Spleen (tissue), 11 donors: ENCODE measurements at regions not wholly inside any gene's neighbourhood (a gene's known extent, or its start where the extent isn't known, plus 50 kb on each side); places are given as distances from the start of the nearest gene placed in this dataset.
A peak's percentile ranks its signal among the peaks of the same experiment; 100 is the strongest.

Experiments used
- DNase-seq: peaks from one replicate; pipeline ENCODE4 v3.0.0-alpha.2; 2020
- H3K27ac ChIP-seq, 8 donors: fragments of 200-600 bp; sonication (generic) in 7 of 8; 1 replicate in 4 of 8; 2 replicates in 4 of 8; pipeline versions ENCODE4 v1.5.0 to v1.8.0; 2016 to 2021; ENCODE audit warnings: inconsistent platforms in 4 of 8, mild to moderate bottlenecking in 4 of 8, moderate library complexity in 1 of 8
- H3K27me3 ChIP-seq, 7 donors: fragments of 200-600 bp; sonication (generic) in 6 of 7; replicated peaks in 1 of 7; 1 replicate in 4 of 7; 2 replicates in 3 of 7; pipeline versions ENCODE4 v1.5.0 to v1.8.0; 2016 to 2021; ENCODE audit warnings: inconsistent platforms in 3 of 7, mild to moderate bottlenecking in 1 of 7
- H3K36me3 ChIP-seq, 6 donors: fragments of 200-600 bp; sonication (generic) in 5 of 6; 1 replicate in 4 of 6; 2 replicates in 2 of 6; pipeline versions ENCODE4 v1.5.0 to v1.8.0; 2016 to 2021; ENCODE audit warnings: inconsistent platforms in 2 of 6
- H3K4me1 ChIP-seq, 6 donors: fragments of 200-600 bp; sonication (generic) in 5 of 6; 1 replicate in 3 of 6; 2 replicates in 3 of 6; pipeline versions ENCODE4 v1.5.0 to v1.8.0; 2016 to 2021; ENCODE audit warnings: inconsistent platforms in 3 of 6
- H3K4me3 ChIP-seq, 8 donors: fragments of 200-600 bp; sonication (generic) in 7 of 8; 1 replicate in 4 of 8; 2 replicates in 4 of 8; pipeline versions ENCODE4 v1.5.0 to v1.8.0; 2016 to 2021; ENCODE audit warnings: inconsistent platforms in 4 of 8, mild to moderate bottlenecking in 4 of 8, moderate library complexity in 2 of 8
- H3K9me3 ChIP-seq, 8 donors: fragments of 200-600 bp; sonication (generic) in 7 of 8; 1 replicate in 4 of 8; 2 replicates in 4 of 8; pipeline versions ENCODE4 v1.5.0 to v1.8.0; 2016 to 2021; ENCODE audit warnings: inconsistent platforms in 4 of 8
- CTCF ChIP-seq, 11 experiments: fragments of 200-600 bp in 7 of 11; fragments of 450-650 bp in 4 of 11; sonication (generic) in 4 of 11; IDR thresholded peaks in 8 of 11; conservative IDR thresholded peaks in 3 of 11; 1 replicate in 7 of 11; 2 replicates in 4 of 11; pipeline versions ENCODE4 v1.4.0 to v1.8.0; 2016 to 2021; ENCODE audit warnings: antibody characterized with exemption in 11 of 11, inconsistent platforms in 4 of 11, mild to moderate bottlenecking in 1 of 11
- POLR2A ChIP-seq, 3 donors: fragments of 450-650 bp; IDR thresholded peaks; one replicate each; pipeline ENCODE4 v1.5.1; 2017; ENCODE audit warnings: antibody characterized with exemption in 3 of 3, mild to moderate bottlenecking in 1 of 3
- POLR2AphosphoS5 ChIP-seq, 3 donors: sonication (generic); formaldehyde crosslinking; IDR thresholded peaks; one replicate each; pipeline ENCODE4 v1.5.1; 2017; ENCODE audit warnings: antibody characterized with exemption in 3 of 3
- WGBS, 5 donors: extraction: QIAGEN DNeasy Blood & Tissue Kit in 3 of 5; methylation state at CpG; one replicate each; pipeline versions ENCODE4 v1.1.5 to v1.1.7; 2013 to 2018; 5-methylcytosine and 5-hydroxymethylcytosine counted together
- intact Hi-C: fragments of 100-400 bp; cut with DNase I; formaldehyde crosslinking; loops from one replicate; pipeline ENCODE4 v1.15.0; 2023; ENCODE audit warnings: low total_unique reads
- donor health status: healthy with polysubstance abuse.
- donor health status: DM: no; HTN: no; CAD: no; lungs with moderate emphysema.
- donor health status: DM: no; HTN: no; CAD: no.
- donor health status: Bipolar disorder and iron deficiency.
- donor health status: healthy.
- donor health status: DM: no; HTN: no; CAD: no.
- donor health status: DM: yes; HTN: yes; CAD: no.

GRCh38 chr6:11645016-11645415 is 107.5 kb downstream of the TMEM170B start:
- H3K9me3 ChIP-seq: peaks cover 0 to 8% (median 0%) of the 10 kb centered on the region in 8 donors
- TF ChIP-seq POLR2A (IDR thresholded peaks at IDR 0.05): no peak
- 60 to 94% (median 79%) methylated on average over 1 of the region's 1 CpG for WGBS, 5 donors
- intact Hi-C loops: no loop called here
- H3K4me3 ChIP-seq: no peak overlapping the region
- H3K27me3 ChIP-seq: no peaks in the 10 kb centered on the region
- H3K4me1 ChIP-seq: peaks cover 0 to 10% (median 2%) of the 10 kb centered on the region in 6 donors
- no peaks in the 10 kb centered on the region for H3K36me3 ChIP-seq
- DNase-seq: no peak
- H3K27ac ChIP-seq: no peak overlapping the region

- TF ChIP-seq POLR2AphosphoS5 (IDR thresholded peaks at IDR 0.05) (no peak), CTCF (IDR thresholded peaks at IDR 0.05 in 8 of 11, conservative IDR thresholded peaks at IDR 0.05 in 3 of 11) (no peak)
- no peak overlapping the region for H3K4me3 ChIP-seq
- DNase-seq: no peak
- no peaks in the 10 kb centered on the region for H3K27me3 ChIP-seq
- H3K36me3 ChIP-seq: no peaks in the 10 kb centered on the region
- peaks cover 0 to 8% (median 0%) of the 10 kb centered on the region in 8 donors for H3K9me3 ChIP-seq
- intact Hi-C loops: no loop called here
- no peak overlapping the region for H3K27ac ChIP-seq
- 53 to 98% (median 76%) methylated on average over 2 of the region's 2 CpGs for WGBS, 5 donors
- H3K4me1 ChIP-seq: peaks cover 0 to 29% (median 11%) of the 10 kb centered on the region in 6 donors
These were observed 110.9 kb downstream of the TMEM170B start for GRCh38 chr6:11648436-11648775.

GRCh38 chr6:11648889-11649288 is 111.3 kb downstream of the TMEM170B start:
- Histone ChIP-seq H3K9me3 (peaks cover 0 to 8% (median 0%) of the 10 kb centered on the region in 8 donors), H3K4me3 (no peak overlapping the region), H3K27me3 (no peaks in the 10 kb centered on the region), H3K4me1 (peaks cover 0 to 34% (median 14%) of the 10 kb centered on the region in 6 donors), H3K27ac (no peak overlapping the region), H3K36me3 (no peaks in the 10 kb centered on the region)
- WGBS, 5 donors: 95 to 98% (median 96%) methylated on average over 17 to 20 of the region's 20 CpGs
- intact Hi-C loops: no loop called here
- no peak for DNase-seq
- no peak for TF ChIP-seq POLR2AphosphoS5 (IDR thresholded peaks at IDR 0.05)
- TF ChIP-seq POLR2A (IDR thresholded peaks at IDR 0.05): no peak
- TF ChIP-seq CTCF (IDR thresholded peaks at IDR 0.05 in 8 of 11, conservative IDR thresholded peaks at IDR 0.05 in 3 of 11): no peak

GRCh38 chr6:11650025-11650696 is 112.6 kb downstream of the TMEM170B start:
- intact Hi-C loops: loop anchor here (5.0 to 10.0 kb wide), 2 partner anchors 592 to 1245 kb away; no protein-coding TSS in a partner anchor
- DNase-seq: no peak
- no peak overlapping the region for H3K4me3 ChIP-seq
- H3K9me3 ChIP-seq: peaks cover 0 to 8% (median 0%) of the 10 kb centered on the region in 8 donors
- TF ChIP-seq CTCF (IDR thresholded peaks at IDR 0.05 in 8 of 11, conservative IDR thresholded peaks at IDR 0.05 in 3 of 11): no peak
- TF ChIP-seq POLR2AphosphoS5 (IDR thresholded peaks at IDR 0.05): peak in 2 of 3 donors; percentile 57 to 69
- H3K4me1 ChIP-seq: peaks cover 0 to 45% (median 16%) of the 10 kb centered on the region in 6 donors
- no peaks in the 10 kb centered on the region for H3K36me3 ChIP-seq
- WGBS, 5 donors: 57 to 74% (median 68%) methylated on average over 7 of the region's 7 CpGs
- peak overlapping the region in 6 of 8 donors; percentile 38 to 66 (median 61) for H3K27ac ChIP-seq
- H3K27me3 ChIP-seq: peaks cover 0 to 9% (median 0%) of the 10 kb centered on the region in 7 donors
